Erythroblast (primary cell): ENCODE measurements at regions not wholly inside any gene's neighbourhood (a gene's known extent, or its start where the extent isn't known, plus 50 kb on each side); places are given as distances from the start of the nearest gene placed in this dataset.

Experiments
- GATA1 ChIP-seq: IDR thresholded peaks from 2 replicates; pipeline ENCODE4 v1.6.1; 2011; ENCODE audit warnings: low read depth, mild to moderate bottlenecking, control low read depth, low read length, moderate library complexity
- POLR2A ChIP-seq: IDR thresholded peaks from 2 replicates; pipeline ENCODE4 v1.6.1; 2011; ENCODE audit warnings: mild to moderate bottlenecking, low read length

- TF ChIP-seq POLR2A (no peak), GATA1 (no peak)
These were observed 170.6 kb upstream of the RFX3 start for GRCh38 chr9:3696368-3696767.
